Heart left ventricle (tissue), 16 donors: ENCODE measurements at regions not wholly inside any gene's neighbourhood (a gene's known extent, or its start where the extent isn't known, plus 50 kb on each side); places are given as distances from the start of the nearest gene placed in this dataset.

Experiments
- ATAC-seq, 4 donors: fragments of 200-7000 bp; cut with Tn5 transposase; one replicate each; pipeline ENCODE4 v1.9.1; 2020 to 2022; ENCODE audit warnings: moderate library complexity in 4 of 4, mild to moderate bottlenecking in 3 of 4, moderate number of reproducible peaks in 1 of 4
- DNase-seq, 5 donors: peaks; one replicate each; pipeline ENCODE4 v3.0.0-alpha.2; 2020
- H3K27ac ChIP-seq, 12 donors: fragments of 200-600 bp; sonication (generic) in 4 of 12; one replicate each; pipeline versions ENCODE4 v1.5.0 to v1.8.0; 2016 to 2022; ENCODE audit warnings: mild to moderate bottlenecking in 2 of 12
- H3K27me3 ChIP-seq, 9 donors: fragments of 200-600 bp; sonication (generic) in 2 of 9; one replicate each; pipeline versions ENCODE4 v1.5.1 to v1.8.0; 2016 to 2022; ENCODE audit warnings: mild to moderate bottlenecking in 3 of 9
- H3K36me3 ChIP-seq, 9 donors: fragments of 200-600 bp; sonication (generic) in 2 of 9; one replicate each; pipeline versions ENCODE4 v1.5.0 to v1.8.0; 2018 to 2022; ENCODE audit warnings: mild to moderate bottlenecking in 2 of 9
- H3K4me1 ChIP-seq, 12 donors: fragments of 200-600 bp; sonication (generic) in 4 of 12; one replicate each; pipeline versions ENCODE4 v1.5.0 to v1.8.0; 2016 to 2022; ENCODE audit warnings: mild to moderate bottlenecking in 3 of 12
- H3K4me3 ChIP-seq, 12 donors: fragments of 200-600 bp; sonication (generic) in 4 of 12; one replicate each; pipeline versions ENCODE4 v1.5.0 to v1.8.0; 2017 to 2022; ENCODE audit warnings: mild to moderate bottlenecking in 9 of 12, moderate library complexity in 4 of 12
- H3K9me3 ChIP-seq, 12 donors: fragments of 200-600 bp; sonication (generic) in 4 of 12; one replicate each; pipeline versions ENCODE4 v1.5.0 to v1.8.0; 2016 to 2022; ENCODE audit warnings: mild to moderate bottlenecking in 1 of 12
- CTCF ChIP-seq, 12 donors: fragments of 200-600 bp; sonication (generic) in 4 of 12; IDR thresholded peaks; one replicate each; pipeline versions ENCODE4 v1.5.0 to v1.8.0; 2018 to 2022; ENCODE audit warnings: antibody characterized with exemption in 12 of 12, mild to moderate bottlenecking in 5 of 12
- POLR2A ChIP-seq, 2 donors: fragments of 450-650 bp; IDR thresholded peaks; one replicate each; pipeline ENCODE4 v1.6.1; 2017; ENCODE audit warnings: antibody characterized with exemption in 2 of 2, mild to moderate bottlenecking in 2 of 2, moderate library complexity in 2 of 2
- WGBS, 4 donors: extraction: QIAGEN DNeasy Blood & Tissue Kit in 2 of 4; methylation state at CpG; one replicate each; pipeline versions ENCODE4 v1.1.5 to v1.1.7; 2013 to 2018; 5-methylcytosine and 5-hydroxymethylcytosine counted together
- intact Hi-C, 10 donors: fragments of 100-400 bp; cut with DNase I; formaldehyde crosslinking; loops; one replicate each; pipeline versions ENCODE4 v1.11.1 to v1.14.2; 2022
- donor health status: ischemic (EF 13 %, LVEDD 7.1; RV severe dilation, severe dysfunction).
- donor health status: healthy with polysubstance abuse.
- donor health status: DM: no; HTN: yes; CAD: no.
- donor health status: DM: no; HTN: no; CAD: no.
- donor health status: ischemic (EF 25% LVEDD 6.9; RV normal size, moderate dysfunction).
- donor health status: ischemic (EF 25% LVEDD 5.7; RV mildly dilated, moderate dysfunction).
- donor health status: healthy.
- donor health status: DM: yes; HTN: yes; CAD: no.
- donor health status: ischemic (EF 35%, LVEDD 5.7; RV mildly dilated, moderate dysfunction).
- donor health status: nonischemic (EF 11% LVEDD 7.7; RV severe dilation, severe dysfunction).
- donor health status: DM: yes; HTN: yes; CAD: no.
- donor health status: PGD.
- donor health status: ischemic (EF 29% LVEDD 5.4; RV normal size, mild dysfunction).
- donor health status: nonischemic (EF 23%, LVEDD 6.1; RV moderate dilation, normal function).

GRCh38 chr12:88336076-88336739 lies 194.1 kb downstream of the TMTC3 start:
- DNase-seq, result no peak
- ATAC-seq, result no peak
- no peaks in the 10 kb centered on the region for H3K9me3 ChIP-seq
- H3K4me1 ChIP-seq, result no peaks in the 10 kb centered on the region
- intact Hi-C loops, result loop anchor here in 1 of 10 donors (5.0 kb wide), 1 partner anchor 76 kb away; no protein-coding TSS in a partner anchor
- H3K27me3 ChIP-seq, result no peaks in the 10 kb centered on the region
- no peak overlapping the region for H3K27ac ChIP-seq
- no peak overlapping the region for H3K4me3 ChIP-seq
- no peaks in the 10 kb centered on the region for H3K36me3 ChIP-seq
- TF ChIP-seq CTCF (IDR thresholded peaks at IDR 0.05), result no peak
- TF ChIP-seq POLR2A (IDR thresholded peaks at IDR 0.05), result no peak
- WGBS, 4 donors, result 50 to 60% (median 57%) methylated on average over 8 of the region's 8 CpGs

GRCh38 chr12:88338486-88338885 lies 196.4 kb downstream of the TMTC3 start:
- H3K27ac ChIP-seq, result no peak overlapping the region
- WGBS, 4 donors, result 0% methylated on average over 1 of the region's 1 CpG
- TF ChIP-seq POLR2A (IDR thresholded peaks at IDR 0.05) (no peak), CTCF (IDR thresholded peaks at IDR 0.05) (no peak)
- intact Hi-C loops, result loop anchor here in 1 of 10 donors (5.0 kb wide), 1 partner anchor 74 kb away; no protein-coding TSS in a partner anchor
- H3K36me3 ChIP-seq, result no peaks in the 10 kb centered on the region
- H3K4me1 ChIP-seq, result no peaks in the 10 kb centered on the region
- H3K27me3 ChIP-seq, result no peaks in the 10 kb centered on the region
- ATAC-seq (no peak), DNase-seq (no peak)
- no peak overlapping the region for H3K4me3 ChIP-seq
- no peaks in the 10 kb centered on the region for H3K9me3 ChIP-seq

- WGBS, 4 donors, result 93 to 99% (median 95%) methylated on average over 1 of the region's 1 CpG
- Histone ChIP-seq H3K9me3 (no peaks in the 10 kb centered on the region), H3K4me1 (no peaks in the 10 kb centered on the region), H3K27ac (no peak overlapping the region), H3K36me3 (no peaks in the 10 kb centered on the region), H3K27me3 (no peaks in the 10 kb centered on the region), H3K4me3 (no peak overlapping the region)
- ATAC-seq, result no peak
- no peak for DNase-seq
- TF ChIP-seq POLR2A (IDR thresholded peaks at IDR 0.05) (no peak), CTCF (IDR thresholded peaks at IDR 0.05) (no peak)
- intact Hi-C loops, result loop anchor here in 1 of 10 donors (5.0 kb wide), 1 partner anchor 73 kb away; no protein-coding TSS in a partner anchor
Measured at GRCh38 chr12:88339254-88339949, 197.3 kb downstream of the TMTC3 start.

- WGBS, 4 donors, result 74 to 86% (median 82%) methylated on average over 1 of the region's 1 CpG
- DNase-seq (no peak), ATAC-seq (no peak)
- intact Hi-C loops, result loop anchor here in 1 of 10 donors (5.0 kb wide), 1 partner anchor 72 kb away; no protein-coding TSS in a partner anchor
- no peaks in the 10 kb centered on the region for H3K9me3 ChIP-seq
- no peak for TF ChIP-seq POLR2A (IDR thresholded peaks at IDR 0.05)
- TF ChIP-seq CTCF (IDR thresholded peaks at IDR 0.05), result no peak
- H3K27me3 ChIP-seq, result no peaks in the 10 kb centered on the region
- no peak overlapping the region for H3K4me3 ChIP-seq
- H3K36me3 ChIP-seq, result no peaks in the 10 kb centered on the region
- no peaks in the 10 kb centered on the region for H3K4me1 ChIP-seq
- no peak overlapping the region for H3K27ac ChIP-seq
Measured at GRCh38 chr12:88339966-88340365, 197.9 kb downstream of the TMTC3 start.
